Panc1 (cell line): ENCODE measurements at regions not wholly inside any gene's neighbourhood (a gene's known extent, or its start where the extent isn't known, plus 50 kb on each side); places are given as distances from the start of the nearest gene placed in this dataset.

Source experiments
- ATAC-seq: fragments of 200-7000 bp; cut with Tn5 transposase; 2 replicates; pipeline ENCODE4 v1.9.1; 2020; ENCODE audit warnings: mild to moderate bottlenecking, moderate library complexity
- BruUV-seq: library from RNA; stranded (reverse); fragments of 400-500 nt; replicated peaks from 2 replicates; lab custom pipeline; 2021; lab: Mats Ljungman, UMichigan
- CTCF ChIA-PET: fragments of 300-600 bp; sonication (Branson Sonifier 250); formaldehyde crosslinking; loops from one replicate; lab custom pipeline; 2022; ENCODE audit warnings: antibody characterized with exemption; lab: Charles Lee
- POLR2A ChIA-PET: fragments of 300-600 bp; sonication (Branson Sonifier 250); formaldehyde crosslinking; loops from one replicate; lab custom pipeline; 2022; ENCODE audit warnings: antibody characterized with exemption; lab: Charles Lee
- DNase-seq: peaks from one replicate; pipeline ENCODE4 v3.0.0-alpha.2; 2010; ENCODE audit warnings: low read depth, low spot score
- H3K27ac ChIP-seq: 2 replicates; pipeline ENCODE4 v1.5.1; 2011; ENCODE audit warnings: mild to moderate bottlenecking, low read length, inconsistent platforms
- H3K27me3 ChIP-seq: fragments of 200-500 bp; sonication (Bioruptor generic); 2 replicates; pipeline ENCODE4 v1.6.0; 2014; ENCODE audit warnings: low read length, inconsistent platforms; ENCODE audit not compliant: control insufficient read depth, insufficient read depth
- H3K36me3 ChIP-seq: fragments of 200-500 bp; sonication (Bioruptor generic); 2 replicates; pipeline ENCODE4 v1.5.1; 2014; ENCODE audit warnings: inconsistent platforms, mild to moderate bottlenecking, low read length, moderate library complexity; ENCODE audit not compliant: control insufficient read depth, insufficient read depth
- H3K4me1 ChIP-seq: 2 replicates; pipeline ENCODE4 v1.5.1; 2011; ENCODE audit warnings: inconsistent platforms, mild to moderate bottlenecking, low read length, moderate library complexity; ENCODE audit not compliant: control insufficient read depth, insufficient read depth
- H3K4me3 ChIP-seq, 2 experiments: 2 replicates each; pipeline ENCODE4 v1.5.1; 2011 to 2012; ENCODE audit warnings: low read depth in 2 of 2, low read length in 2 of 2, mild to moderate bottlenecking in 2 of 2, inconsistent platforms in 1 of 2, moderate library complexity in 1 of 2
- H3K9me3 ChIP-seq: fragments of 200-500 bp; sonication (Bioruptor generic); 2 replicates; pipeline ENCODE4 v1.5.1; 2014; ENCODE audit warnings: low read depth, mild to moderate bottlenecking, inconsistent platforms, low read length, moderate library complexity; ENCODE audit not compliant: control insufficient read depth, insufficient read depth
- POLR2AphosphoS5 ChIP-seq: IDR thresholded peaks from 2 replicates; pipeline ENCODE4 v1.6.1; 2012; ENCODE audit warnings: mild to moderate bottlenecking, low read depth, low read length, moderate library complexity
- SIN3A ChIP-seq: IDR thresholded peaks from 2 replicates; pipeline ENCODE4 v1.6.1; 2012; ENCODE audit warnings: low read depth, mild to moderate bottlenecking, low read length, moderate library complexity, borderline replicate concordance; ENCODE audit not compliant: insufficient read depth
- TCF7L2 ChIP-seq: IDR thresholded peaks from 2 replicates; pipeline ENCODE4 v1.6.1; 2011; ENCODE audit warnings: mild to moderate bottlenecking, low read depth, low read length, inconsistent platforms
- in situ Hi-C: cut with HindIII; loops from 2 replicates; pipeline ENCODE4 v1.10.0; 2016; ENCODE audit warnings: low sequenced_read_pairs, low pct_unique_long_range_greater_than_20kb
- intact Hi-C: fragments of 100-400 bp; cut with micrococcal nuclease; formaldehyde crosslinking; loops from one replicate; pipeline ENCODE4 v1.10.0; 2022; ENCODE audit not compliant: unreplicated experiment
- TF ChIP-seq, protein P1 (sequence below), 2 experiments: IDR thresholded peaks; 2 replicates each; pipeline ENCODE4 v1.6.1; 2011 to 2012; ENCODE audit warnings: low read depth in 2 of 2, control low read depth in 1 of 2, low read length in 1 of 2, mild to moderate bottlenecking in 1 of 2, moderate library complexity in 1 of 2; ENCODE audit not compliant: insufficient read depth in 1 of 2
- TF ChIP-seq, protein P2 (sequence below): fragments of 450-650 bp; IDR thresholded peaks from 2 replicates; pipeline ENCODE4 v1.5.1; 2017; ENCODE audit warnings: mild to moderate bottlenecking

DNA sequence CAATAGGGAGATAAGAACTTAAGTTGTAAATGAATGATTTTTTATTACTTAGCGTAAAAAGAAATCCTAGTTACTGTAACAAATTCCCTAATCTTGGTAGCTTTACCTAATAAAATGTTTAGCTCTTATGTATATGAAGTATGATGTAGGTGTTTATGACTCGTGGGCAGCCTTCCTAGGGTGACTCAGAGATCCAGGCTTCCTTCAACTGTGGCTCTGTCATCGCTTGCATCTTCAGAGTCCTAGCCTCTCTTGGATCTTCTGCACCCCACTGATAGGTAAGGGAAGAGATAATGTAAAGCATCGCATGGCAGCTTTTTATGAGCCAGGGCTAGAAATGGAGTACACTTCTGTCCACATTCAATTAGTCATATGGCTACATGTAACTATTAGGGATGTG is 165.6 kb upstream of the GLRA2 start:
- intact Hi-C loops = no loop called here
- Histone ChIP-seq H3K27me3 (no peaks in the 10 kb centered on the region), H3K27ac (no peak overlapping the region), H3K9me3 (no peaks in the 10 kb centered on the region), H3K36me3 (no peaks in the 10 kb centered on the region), H3K4me3 (no peak overlapping the region), H3K4me1 (no peaks in the 10 kb centered on the region)
- ATAC-seq = no peak
- in situ Hi-C loops = no loop called here
- TF ChIP-seq TCF7L2 (no peak), POLR2AphosphoS5 (no peak), SIN3A (no peak)
- TF ChIP-seq, protein P1, sequence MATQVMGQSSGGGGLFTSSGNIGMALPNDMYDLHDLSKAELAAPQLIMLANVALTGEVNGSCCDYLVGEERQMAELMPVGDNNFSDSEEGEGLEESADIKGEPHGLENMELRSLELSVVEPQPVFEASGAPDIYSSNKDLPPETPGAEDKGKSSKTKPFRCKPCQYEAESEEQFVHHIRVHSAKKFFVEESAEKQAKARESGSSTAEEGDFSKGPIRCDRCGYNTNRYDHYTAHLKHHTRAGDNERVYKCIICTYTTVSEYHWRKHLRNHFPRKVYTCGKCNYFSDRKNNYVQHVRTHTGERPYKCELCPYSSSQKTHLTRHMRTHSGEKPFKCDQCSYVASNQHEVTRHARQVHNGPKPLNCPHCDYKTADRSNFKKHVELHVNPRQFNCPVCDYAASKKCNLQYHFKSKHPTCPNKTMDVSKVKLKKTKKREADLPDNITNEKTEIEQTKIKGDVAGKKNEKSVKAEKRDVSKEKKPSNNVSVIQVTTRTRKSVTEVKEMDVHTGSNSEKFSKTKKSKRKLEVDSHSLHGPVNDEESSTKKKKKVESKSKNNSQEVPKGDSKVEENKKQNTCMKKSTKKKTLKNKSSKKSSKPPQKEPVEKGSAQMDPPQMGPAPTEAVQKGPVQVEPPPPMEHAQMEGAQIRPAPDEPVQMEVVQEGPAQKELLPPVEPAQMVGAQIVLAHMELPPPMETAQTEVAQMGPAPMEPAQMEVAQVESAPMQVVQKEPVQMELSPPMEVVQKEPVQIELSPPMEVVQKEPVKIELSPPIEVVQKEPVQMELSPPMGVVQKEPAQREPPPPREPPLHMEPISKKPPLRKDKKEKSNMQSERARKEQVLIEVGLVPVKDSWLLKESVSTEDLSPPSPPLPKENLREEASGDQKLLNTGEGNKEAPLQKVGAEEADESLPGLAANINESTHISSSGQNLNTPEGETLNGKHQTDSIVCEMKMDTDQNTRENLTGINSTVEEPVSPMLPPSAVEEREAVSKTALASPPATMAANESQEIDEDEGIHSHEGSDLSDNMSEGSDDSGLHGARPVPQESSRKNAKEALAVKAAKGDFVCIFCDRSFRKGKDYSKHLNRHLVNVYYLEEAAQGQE (IDR thresholded peaks at IDR 0.05; ENCODE audit: insufficient read depth in 1 of 2, low read depth in 2 of 2, low read length in 1 of 2) = no peak
- TF ChIP-seq, protein P2, sequence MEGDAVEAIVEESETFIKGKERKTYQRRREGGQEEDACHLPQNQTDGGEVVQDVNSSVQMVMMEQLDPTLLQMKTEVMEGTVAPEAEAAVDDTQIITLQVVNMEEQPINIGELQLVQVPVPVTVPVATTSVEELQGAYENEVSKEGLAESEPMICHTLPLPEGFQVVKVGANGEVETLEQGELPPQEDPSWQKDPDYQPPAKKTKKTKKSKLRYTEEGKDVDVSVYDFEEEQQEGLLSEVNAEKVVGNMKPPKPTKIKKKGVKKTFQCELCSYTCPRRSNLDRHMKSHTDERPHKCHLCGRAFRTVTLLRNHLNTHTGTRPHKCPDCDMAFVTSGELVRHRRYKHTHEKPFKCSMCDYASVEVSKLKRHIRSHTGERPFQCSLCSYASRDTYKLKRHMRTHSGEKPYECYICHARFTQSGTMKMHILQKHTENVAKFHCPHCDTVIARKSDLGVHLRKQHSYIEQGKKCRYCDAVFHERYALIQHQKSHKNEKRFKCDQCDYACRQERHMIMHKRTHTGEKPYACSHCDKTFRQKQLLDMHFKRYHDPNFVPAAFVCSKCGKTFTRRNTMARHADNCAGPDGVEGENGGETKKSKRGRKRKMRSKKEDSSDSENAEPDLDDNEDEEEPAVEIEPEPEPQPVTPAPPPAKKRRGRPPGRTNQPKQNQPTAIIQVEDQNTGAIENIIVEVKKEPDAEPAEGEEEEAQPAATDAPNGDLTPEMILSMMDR = no peak
- CTCF ChIA-PET = no interaction called here
- BruUV-seq = no TSS peak
- no peak for DNase-seq
- POLR2A ChIA-PET = no interaction called here

DNA sequence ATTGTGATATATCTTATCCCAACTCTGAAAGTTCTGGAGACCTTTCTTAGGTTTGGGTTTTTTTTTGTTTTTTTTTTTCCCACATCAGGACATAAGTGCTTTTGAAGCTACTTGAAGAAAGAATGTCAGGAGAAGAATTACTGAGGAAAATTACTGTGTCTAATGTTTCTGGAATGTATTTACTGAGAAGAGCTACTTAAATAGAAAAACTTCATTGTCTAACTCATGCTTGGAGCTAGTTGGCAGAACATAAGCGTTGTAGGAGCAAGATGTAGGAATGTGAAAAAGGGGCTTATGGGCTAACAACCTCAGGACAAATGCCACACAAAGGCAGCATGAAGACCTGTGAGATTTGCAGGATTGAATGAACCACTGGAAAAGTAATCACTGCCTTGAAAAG is 166.6 kb upstream of the GLRA2 start:
- Histone ChIP-seq H3K9me3 (no peaks in the 10 kb centered on the region), H3K27ac (no peak overlapping the region), H3K27me3 (no peaks in the 10 kb centered on the region), H3K36me3 (no peaks in the 10 kb centered on the region), H3K4me1 (no peaks in the 10 kb centered on the region), H3K4me3 (no peak overlapping the region)
- BruUV-seq = no TSS peak
- POLR2A ChIA-PET = no interaction called here
- DNase-seq (no peak), ATAC-seq (no peak)
- CTCF ChIA-PET = no interaction called here
- intact Hi-C loops (no loop called here), in situ Hi-C loops (no loop called here)
- no peak for TF ChIP-seq TCF7L2
- TF ChIP-seq POLR2AphosphoS5 = no peak

DNA sequence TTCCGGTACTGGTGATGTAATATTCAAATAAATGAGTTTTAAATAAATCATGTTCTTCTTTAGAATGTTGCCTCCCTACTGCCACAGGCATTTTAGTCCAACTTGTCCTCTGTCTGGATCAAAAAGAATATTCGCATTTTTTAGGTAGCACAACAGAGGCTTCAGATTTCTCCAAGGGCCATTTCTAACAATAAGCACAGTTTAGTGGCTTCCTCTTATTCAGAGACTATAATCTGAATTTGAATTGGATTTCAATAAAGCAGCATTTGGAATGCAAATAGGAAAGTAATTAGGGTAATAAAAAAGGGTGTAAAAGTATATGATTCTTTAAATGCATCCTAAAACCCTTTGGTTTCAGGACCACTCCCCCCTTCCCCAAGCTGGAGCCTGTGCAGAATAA is 167.9 kb upstream of the GLRA2 start:
- TF ChIP-seq, protein P2 = no peak
- TF ChIP-seq SIN3A (no peak), POLR2AphosphoS5 (no peak), TCF7L2 (no peak)
- TF ChIP-seq, protein P1 (IDR thresholded peaks at IDR 0.05; ENCODE audit: insufficient read depth in 1 of 2, low read depth in 2 of 2, low read length in 1 of 2) = no peak
- Histone ChIP-seq H3K27ac (no peak overlapping the region), H3K4me3 (no peak overlapping the region), H3K9me3 (no peaks in the 10 kb centered on the region), H3K27me3 (no peaks in the 10 kb centered on the region), H3K4me1 (no peaks in the 10 kb centered on the region), H3K36me3 (no peaks in the 10 kb centered on the region)
- intact Hi-C loops = no loop called here
- in situ Hi-C loops = no loop called here
- ChIA-PET CTCF (no interaction called here), POLR2A (no interaction called here)
- ATAC-seq (no peak), DNase-seq (no peak)
- no TSS peak for BruUV-seq
